H9 (cell line): ENCODE measurements at regions not wholly inside any gene's neighbourhood (a gene's known extent, or its start where the extent isn't known, plus 50 kb on each side); places are given as distances from the start of the nearest gene placed in this dataset.

ENCODE experiments used
- DNase-seq: peaks from one replicate; pipeline ENCODE4 v3.0.0-alpha.2; 2017
- H2AFZ ChIP-seq: one replicate; pipeline ENCODE4 v1.6.1; 2013; ENCODE audit warnings: mild to moderate bottlenecking, low read length, control low read depth, moderate library complexity
- H2AK5ac ChIP-seq: 2 replicates; pipeline ENCODE4 v1.6.1; 2013; ENCODE audit warnings: low read length, control low read depth, mixed read lengths; ENCODE audit not compliant: insufficient read length
- H2BK120ac ChIP-seq: one replicate; pipeline ENCODE4 v1.6.1; 2013; ENCODE audit warnings: low read depth, mild to moderate bottlenecking, low read length, control low read depth, inconsistent platforms; ENCODE audit not compliant: poor library complexity, severe bottlenecking
- H2BK12ac ChIP-seq: 2 replicates; pipeline ENCODE4 v1.6.1; 2013; ENCODE audit warnings: low read length, control low read depth, mixed read lengths, low read depth; ENCODE audit not compliant: insufficient read length
- H2BK15ac ChIP-seq: 2 replicates; pipeline ENCODE4 v1.6.1; 2013; ENCODE audit warnings: low read depth, low read length, control low read depth
- H2BK20ac ChIP-seq: one replicate; pipeline ENCODE4 v1.6.1; 2013; ENCODE audit warnings: low read depth, mild to moderate bottlenecking, low read length, control low read depth, inconsistent platforms; ENCODE audit not compliant: poor library complexity, severe bottlenecking
- H2BK5ac ChIP-seq: 2 replicates; pipeline ENCODE4 v1.6.1; 2013; ENCODE audit warnings: low read length, control low read depth, mixed read lengths; ENCODE audit not compliant: insufficient read length
- H3K14ac ChIP-seq: 2 replicates; pipeline ENCODE4 v1.6.1; 2013; ENCODE audit warnings: low read length, control low read depth; ENCODE audit not compliant: insufficient read depth
- H3K18ac ChIP-seq: 2 replicates; pipeline ENCODE4 v1.6.1; 2013; ENCODE audit warnings: low read depth, mild to moderate bottlenecking, mixed read lengths, low read length, control low read depth; ENCODE audit not compliant: insufficient read length
- H3K23ac ChIP-seq: 2 replicates; pipeline ENCODE4 v1.6.1; 2013; ENCODE audit warnings: low read length, control low read depth, mixed read lengths, low read depth; ENCODE audit not compliant: insufficient read length
- H3K23me2 ChIP-seq: 2 replicates; pipeline ENCODE4 v1.6.1; 2013; ENCODE audit warnings: low read depth, mild to moderate bottlenecking, mixed read lengths, low read length, control low read depth; ENCODE audit not compliant: insufficient read length, poor library complexity, severe bottlenecking
- H3K27ac ChIP-seq: 2 replicates; pipeline ENCODE4 v1.5.1; 2013; ENCODE audit warnings: low read length, control low read depth, mixed read lengths, low read depth; ENCODE audit not compliant: insufficient read length
- H3K27me3 ChIP-seq: 2 replicates; pipeline ENCODE4 v1.6.1; 2013; ENCODE audit warnings: low read length, control low read depth, inconsistent platforms; ENCODE audit not compliant: insufficient read depth
- H3K4ac ChIP-seq: 2 replicates; pipeline ENCODE4 v1.6.1; 2013; ENCODE audit warnings: low read depth, mild to moderate bottlenecking, control low read depth, inconsistent platforms, low read length, moderate library complexity
- H3K4me1 ChIP-seq: 2 replicates; pipeline ENCODE4 v1.6.1; 2013; ENCODE audit warnings: low read length, control low read depth, inconsistent platforms; ENCODE audit not compliant: insufficient read depth
- H3K4me2 ChIP-seq: 2 replicates; pipeline ENCODE4 v1.6.1; 2013; ENCODE audit warnings: low read length, control low read depth, mixed read lengths; ENCODE audit not compliant: insufficient read length, insufficient read depth
- H3K56ac ChIP-seq: 2 replicates; pipeline ENCODE4 v1.6.1; 2013; ENCODE audit warnings: low read depth, mild to moderate bottlenecking, mixed read lengths, low read length, control low read depth; ENCODE audit not compliant: insufficient read length
- H3K79me1 ChIP-seq: 2 replicates; pipeline ENCODE4 v1.6.1; 2013; ENCODE audit warnings: low read depth, mild to moderate bottlenecking, moderate library complexity, low read length, control low read depth, inconsistent platforms; ENCODE audit not compliant: insufficient read depth, poor library complexity, severe bottlenecking
- H3K79me2 ChIP-seq: 2 replicates; pipeline ENCODE4 v1.6.1; 2013; ENCODE audit warnings: low read length, control low read depth, inconsistent platforms; ENCODE audit not compliant: insufficient read depth
- H3K9ac ChIP-seq: 2 replicates; pipeline ENCODE4 v1.6.1; 2013; ENCODE audit warnings: low read length, control low read depth, mixed read lengths; ENCODE audit not compliant: insufficient read length; ENCODE audit errors: extremely low read depth
- H3K9me3 ChIP-seq: one replicate; pipeline ENCODE4 v1.6.1; 2013; ENCODE audit warnings: low read depth, low read length, inconsistent platforms; ENCODE audit not compliant: control insufficient read depth
- H3T11ph ChIP-seq: one replicate; pipeline ENCODE4 v1.6.1; 2013; ENCODE audit warnings: mild to moderate bottlenecking, low read length, control low read depth, inconsistent platforms
- H4K20me1 ChIP-seq: one replicate; pipeline ENCODE4 v1.6.1; 2013; ENCODE audit not compliant: control insufficient read depth, insufficient read length, insufficient read depth
- H4K5ac ChIP-seq: 2 replicates; pipeline ENCODE4 v1.6.1; 2013; ENCODE audit warnings: low read depth, mild to moderate bottlenecking, mixed read lengths, low read length, control low read depth; ENCODE audit not compliant: insufficient read length
- H4K8ac ChIP-seq: replicated peaks from 2 replicates; pipeline ENCODE4 v1.6.1; 2013; ENCODE audit warnings: low read length, control low read depth, mixed read lengths, low read depth; ENCODE audit not compliant: insufficient read length
- H4K91ac ChIP-seq: 2 replicates; pipeline ENCODE4 v1.6.1; 2013; ENCODE audit warnings: low read depth, mild to moderate bottlenecking, moderate library complexity, mixed read lengths, low read length, control low read depth; ENCODE audit not compliant: insufficient read length
- H3K27ac Mint-ChIP-seq, 3 experiments: 2 replicates in 2 of 3; 3 replicates in 1 of 3; pipeline ENCODE4 v1.8.0; 2020 to 2021; ENCODE audit warnings: mixed read lengths in 3 of 3, mild to moderate bottlenecking in 1 of 3, moderate library complexity in 1 of 3
- H3K27me3 Mint-ChIP-seq: 2 replicates; pipeline ENCODE4 v1.8.0; 2021; ENCODE audit warnings: low read depth, mild to moderate bottlenecking, moderate library complexity, mixed read lengths
- H3K36me3 Mint-ChIP-seq, 3 experiments: 2 replicates in 2 of 3; 3 replicates in 1 of 3; pipeline ENCODE4 v1.8.0; 2020 to 2021; ENCODE audit warnings: low read depth in 3 of 3, mixed read lengths in 3 of 3; ENCODE audit not compliant: insufficient read depth in 1 of 3
- H3K4me1 Mint-ChIP-seq, 2 experiments: 2 replicates each; pipeline ENCODE4 v1.8.0; 2020; ENCODE audit warnings: mixed read lengths in 2 of 2
- H3K4me3 Mint-ChIP-seq, 2 experiments: 2 replicates in 1 of 2; 3 replicates in 1 of 2; pipeline ENCODE4 v1.8.0; 2020 to 2021; ENCODE audit warnings: mild to moderate bottlenecking in 2 of 2, mixed read lengths in 2 of 2, moderate library complexity in 1 of 2
- H3K9me3 Mint-ChIP-seq, 2 experiments: 2 replicates in 1 of 2; 3 replicates in 1 of 2; pipeline ENCODE4 v1.8.0; 2020; ENCODE audit warnings: mild to moderate bottlenecking in 2 of 2, mixed read lengths in 2 of 2, moderate library complexity in 1 of 2
- CTCF ChIP-seq: fragments of 200-600 bp; sonication (generic); conservative IDR thresholded peaks from 3 replicates; pipeline ENCODE4 v1.8.0; 2021; ENCODE audit warnings: antibody characterized with exemption, mild to moderate bottlenecking
- WGBS: extraction: QIAGEN DNeasy Blood & Tissue Kit; methylation state at CpG from one replicate; pipeline ENCODE4 v1.1.7; 2013; ENCODE audit warnings: missing lambda C conversion rate, low lambda C conversion rate, mixed read lengths; ENCODE audit not compliant: insufficient read length; ENCODE audit errors: extremely low coverage; 5-methylcytosine and 5-hydroxymethylcytosine counted together

- H2AFZ ChIP-seq: no peak overlapping the region
Measured at GRCh38 chr14:28608851-28609828, 157.4 kb upstream of the FOXG1 start.

More at GRCh38 chr14:28608851-28609828, 157.4 kb upstream of the FOXG1 start:
- Histone ChIP-seq H3K18ac (no peak overlapping the region), H2BK5ac (no peak overlapping the region), H3K4ac (no peak overlapping the region), H3K23me2 (no peaks in the 10 kb centered on the region), H3K23ac (no peak overlapping the region), H2BK15ac (no peak overlapping the region), H2BK12ac (no peak overlapping the region), H3K4me1 (no peaks in the 10 kb centered on the region), H2BK120ac (no peak overlapping the region), H4K5ac (no peak overlapping the region), H2AK5ac (no peak overlapping the region), H3K4me2 (no peak overlapping the region), H4K8ac (no peak overlapping the region), H3K9me3 (no peaks in the 10 kb centered on the region), H3K27me3 (no peaks in the 10 kb centered on the region), H3K27ac (no peak overlapping the region), H3K56ac (no peak overlapping the region), H3T11ph (no peak overlapping the region), H3K79me2 (no peaks in the 10 kb centered on the region), H3K79me1 (no peaks in the 10 kb centered on the region), H2BK20ac (no peak overlapping the region), H4K91ac (no peak overlapping the region), H3K14ac (no peak overlapping the region), H4K20me1 (no peaks in the 10 kb centered on the region), H3K9ac (no peak overlapping the region)
- H3K4me3 Mint-ChIP-seq: no peak overlapping the region
- whole genome bisulfite sequencing: no CpG with 5 or more reads among the region's 10 CpGs
- no peaks in the 10 kb centered on the region for H3K4me1 Mint-ChIP-seq
- no peaks in the 10 kb centered on the region for H3K36me3 Mint-ChIP-seq
- peak; percentile 93 for TF ChIP-seq CTCF
- no peaks in the 10 kb centered on the region for H3K9me3 Mint-ChIP-seq
- no peak overlapping the region for H3K27ac Mint-ChIP-seq
- peak; percentile 43 for DNase-seq
- peaks cover 2% of the 10 kb centered on the region; the same call in 1 of the 2 replicates for H3K27me3 Mint-ChIP-seq
